Vagina (tissue), 2 donors: ENCODE measurements at regions not wholly inside any gene's neighbourhood (a gene's known extent, or its start where the extent isn't known, plus 50 kb on each side); places are given as distances from the start of the nearest gene placed in this dataset.

Source experiments
- CTCF ChIP-seq, 3 experiments: fragments of 450-650 bp in 2 of 3; fragments of 200-600 bp in 1 of 3; sonication (generic) in 1 of 3; IDR thresholded peaks; one replicate each; pipeline ENCODE4 v1.5.1; 2017 to 2019; ENCODE audit warnings: antibody characterized with exemption in 3 of 3, mild to moderate bottlenecking in 2 of 3, moderate library complexity in 2 of 3
- POLR2A ChIP-seq, 2 donors: fragments of 450-650 bp; IDR thresholded peaks; one replicate each; pipeline ENCODE4 v1.6.1; 2017; ENCODE audit warnings: antibody characterized with exemption in 2 of 2, mild to moderate bottlenecking in 2 of 2, moderate library complexity in 2 of 2
- POLR2AphosphoS5 ChIP-seq, 2 donors: sonication (generic); formaldehyde crosslinking; IDR thresholded peaks; one replicate each; pipeline ENCODE4 v1.9.0; 2017; ENCODE audit warnings: antibody characterized with exemption in 2 of 2, mild to moderate bottlenecking in 2 of 2, low read depth in 1 of 2; ENCODE audit not compliant: insufficient read depth in 1 of 2

- no peak for TF ChIP-seq CTCF (IDR thresholded peaks at IDR 0.05)
- TF ChIP-seq POLR2AphosphoS5 (IDR thresholded peaks at IDR 0.05; ENCODE audit: insufficient read depth in 1 of 2, low read depth in 1 of 2) = no peak
- TF ChIP-seq POLR2A (IDR thresholded peaks at IDR 0.05) = no peak
Measured at GRCh38 chr6:18985061-18985460, 597.9 kb downstream of the RNF144B start.
